PC-3 (cell line): ENCODE measurements at regions not wholly inside any gene's neighbourhood (a gene's known extent, or its start where the extent isn't known, plus 50 kb on each side); places are given as distances from the start of the nearest gene placed in this dataset.

Experiments used
- CTCF ChIP-seq: fragments of 300-600 bp; sonication (generic); conservative IDR thresholded peaks from 2 replicates; pipeline ENCODE4 v1.5.1; 2017; ENCODE audit warnings: antibody characterized with exemption, low read depth, mild to moderate bottlenecking, low read length
- EZH2 ChIP-seq: fragments of 300-600 bp; sonication (generic); IDR thresholded peaks from one replicate; pipeline ENCODE4 v1.6.1; 2017; ENCODE audit warnings: antibody characterized with exemption, mild to moderate bottlenecking, low read length; ENCODE audit not compliant: unreplicated experiment
- EZH2phosphoT487 ChIP-seq: fragments of 300-600 bp; sonication (generic); IDR thresholded peaks from 2 replicates; pipeline ENCODE4 v1.6.1; 2018; ENCODE audit warnings: mild to moderate bottlenecking, antibody characterized with exemption, low read length, borderline replicate concordance

DNA sequence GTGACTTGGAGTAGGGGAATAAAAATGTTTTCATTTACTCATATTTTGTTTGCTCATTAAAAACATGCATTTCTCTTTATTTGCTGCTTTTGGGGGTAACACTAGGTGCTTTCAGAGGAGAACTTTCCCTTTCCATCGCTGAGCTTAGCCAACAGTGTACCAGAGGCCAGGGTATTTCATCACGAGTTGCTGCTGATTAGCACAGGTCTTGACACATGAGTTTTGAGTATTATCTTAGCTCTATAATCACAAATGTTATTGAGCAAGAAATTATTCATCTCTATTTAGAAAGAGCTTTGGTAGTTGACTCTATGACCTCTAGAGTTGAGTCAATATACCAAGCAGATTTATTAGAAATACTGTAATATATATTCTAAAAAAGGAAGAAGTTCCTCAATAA is 375.9 kb downstream of the NXPH1 start:
- no peak for TF ChIP-seq CTCF
- no peak for TF ChIP-seq EZH2
- TF ChIP-seq EZH2phosphoT487: no peak
